NCI-H2107 treated with DMSO at 0.1 percent for 48 hours (cell line): ENCODE measurements at regions not wholly inside any gene's neighbourhood (a gene's known extent, or its start where the extent isn't known, plus 50 kb on each side); places are given as distances from the start of the nearest gene placed in this dataset.

Experiments used
- DNase-seq: peaks from one replicate; lab custom pipeline; 2025; ENCODE audit not compliant: unreplicated experiment; lab: John Stamatoyannopoulos, UW

DNA sequence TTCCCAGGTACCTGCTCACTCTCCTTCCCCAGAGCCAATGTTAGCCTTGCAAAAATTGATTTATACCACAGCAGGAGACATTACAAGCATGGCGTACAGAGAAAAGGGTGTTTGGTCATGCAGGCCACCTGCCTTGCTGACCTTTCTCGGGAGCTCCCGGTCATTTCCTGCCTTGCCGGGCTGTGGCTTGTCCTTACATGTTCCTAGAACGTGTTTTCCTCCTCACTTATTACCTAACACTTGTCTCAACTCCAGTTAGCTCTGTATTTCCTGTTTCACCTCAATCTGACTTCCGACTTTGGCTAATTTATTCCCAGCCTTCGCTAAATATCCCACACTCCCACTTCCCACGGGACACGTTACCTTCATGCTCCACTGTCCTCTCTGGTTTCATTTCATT, 282.5 kb downstream of the ICE1 start:
- no peak for DNase-seq

DNA sequence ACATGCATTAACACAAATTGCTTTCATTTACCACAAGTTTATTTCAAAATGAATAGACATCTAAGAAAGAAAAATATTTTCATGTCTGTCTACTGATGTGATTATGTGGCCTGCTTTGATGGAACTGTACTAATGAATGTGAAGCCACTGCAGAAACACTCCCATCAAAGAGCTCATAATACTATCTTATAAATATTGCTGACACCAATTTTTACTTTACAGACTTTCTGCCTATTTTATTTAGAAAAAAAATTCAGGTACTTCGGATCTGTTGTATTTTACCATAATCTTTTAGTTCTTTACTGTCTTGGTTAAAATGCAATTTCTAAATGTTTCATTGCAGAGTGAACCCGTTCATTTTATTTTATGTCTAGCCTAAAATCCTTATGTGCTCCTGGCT, 281.9 kb downstream of the ICE1 start:
- no peak for DNase-seq

DNA sequence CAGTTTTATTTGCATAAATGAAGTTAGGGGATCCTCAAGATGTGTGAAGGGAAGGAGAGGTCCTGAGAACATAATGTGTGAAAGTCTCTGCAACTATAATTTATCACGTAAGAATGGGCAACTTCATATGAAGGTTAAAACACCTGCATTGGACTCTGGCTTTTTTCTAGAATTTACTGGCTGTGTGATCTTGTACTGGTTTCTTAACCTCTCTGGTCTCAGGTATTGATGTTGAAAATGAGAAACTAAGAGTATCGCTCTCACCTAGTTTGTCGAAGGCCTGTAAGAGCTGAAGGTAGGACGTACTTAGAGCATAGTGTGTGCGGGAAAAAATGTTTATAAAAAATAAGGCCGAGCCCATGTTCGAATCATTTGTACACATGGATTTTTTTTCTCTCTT, 280.5 kb downstream of the ICE1 start:
- no peak for DNase-seq

DNA sequence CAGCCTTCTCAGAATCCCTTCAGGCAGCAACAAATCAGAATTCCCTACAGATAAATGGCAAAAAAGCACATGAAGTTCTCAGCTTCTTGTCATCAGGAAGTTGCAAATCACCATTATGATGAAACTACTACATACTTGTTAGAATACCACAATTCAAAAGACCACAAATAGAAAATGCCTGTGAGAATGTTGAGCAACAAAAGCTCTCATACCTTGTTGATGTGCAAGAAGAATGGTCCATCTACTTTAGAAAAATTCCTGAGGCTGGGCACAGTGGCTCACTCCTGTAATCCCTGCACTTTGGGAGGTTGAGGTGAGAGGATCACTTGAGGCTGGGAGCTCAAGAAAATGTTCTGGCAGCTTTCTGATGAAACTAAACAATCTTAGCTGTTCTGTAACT, 278.1 kb downstream of the ICE1 start:
- no peak for DNase-seq

DNA sequence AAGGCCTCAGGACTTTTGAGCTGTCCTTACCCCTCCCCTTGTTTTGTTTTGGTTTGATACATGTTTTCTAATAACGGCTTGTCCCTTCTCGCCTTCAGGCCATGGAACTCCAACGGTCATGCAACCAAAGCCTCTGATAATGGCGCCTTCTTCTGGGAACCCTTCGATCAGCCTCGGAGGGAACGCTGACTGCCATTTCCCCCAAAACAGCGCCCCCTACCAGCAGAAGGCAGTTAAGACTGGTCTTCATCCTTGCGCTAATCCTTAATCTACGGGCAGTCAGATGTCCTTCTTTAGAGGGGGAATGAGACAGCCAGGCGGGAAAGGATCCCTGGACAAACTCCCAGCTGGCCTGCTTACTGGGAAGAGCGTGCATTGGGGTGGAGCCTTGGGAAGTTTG, 276.6 kb downstream of the ICE1 start:
- DNase-seq = no peak

DNA sequence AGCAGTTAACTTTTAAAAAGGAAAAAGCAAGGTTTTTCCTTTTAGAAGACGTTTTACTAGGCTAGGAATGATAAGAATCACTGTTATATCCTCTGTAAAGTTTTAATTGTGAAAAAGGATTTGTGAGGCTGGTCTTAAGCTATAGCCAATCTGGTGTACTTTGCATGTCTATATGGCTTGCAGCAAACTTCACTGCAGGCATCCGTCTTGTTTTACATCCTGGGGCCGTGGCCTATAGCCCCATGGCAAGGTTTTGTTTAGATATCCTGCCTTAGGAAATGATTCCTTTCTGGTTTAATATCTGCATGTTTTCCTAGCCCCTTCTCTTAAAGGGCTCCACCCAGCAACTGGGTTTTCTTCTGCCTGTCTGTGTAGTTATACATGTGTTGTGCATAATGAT, 272.8 kb downstream of the ICE1 start:
- no peak for DNase-seq

DNA sequence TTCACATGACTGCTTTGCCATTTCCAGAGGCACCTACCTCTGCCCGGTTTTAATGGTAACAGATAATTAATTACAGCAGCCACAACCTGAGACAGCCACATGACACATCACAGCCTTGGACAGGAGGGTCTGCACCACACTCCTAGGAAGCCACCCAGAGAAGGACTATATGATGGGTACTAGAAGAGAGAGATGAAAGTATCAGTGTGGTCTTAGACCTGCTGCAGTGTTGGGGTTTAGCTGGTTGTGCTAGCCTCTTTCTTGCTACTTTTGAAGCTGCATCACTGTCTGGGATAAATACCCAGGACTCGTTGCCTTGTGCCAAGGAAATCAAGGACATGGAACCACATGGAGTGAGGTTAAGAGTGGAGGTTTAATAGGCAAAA, 266.4 kb downstream of the ICE1 start:
- DNase-seq = no peak

DNA sequence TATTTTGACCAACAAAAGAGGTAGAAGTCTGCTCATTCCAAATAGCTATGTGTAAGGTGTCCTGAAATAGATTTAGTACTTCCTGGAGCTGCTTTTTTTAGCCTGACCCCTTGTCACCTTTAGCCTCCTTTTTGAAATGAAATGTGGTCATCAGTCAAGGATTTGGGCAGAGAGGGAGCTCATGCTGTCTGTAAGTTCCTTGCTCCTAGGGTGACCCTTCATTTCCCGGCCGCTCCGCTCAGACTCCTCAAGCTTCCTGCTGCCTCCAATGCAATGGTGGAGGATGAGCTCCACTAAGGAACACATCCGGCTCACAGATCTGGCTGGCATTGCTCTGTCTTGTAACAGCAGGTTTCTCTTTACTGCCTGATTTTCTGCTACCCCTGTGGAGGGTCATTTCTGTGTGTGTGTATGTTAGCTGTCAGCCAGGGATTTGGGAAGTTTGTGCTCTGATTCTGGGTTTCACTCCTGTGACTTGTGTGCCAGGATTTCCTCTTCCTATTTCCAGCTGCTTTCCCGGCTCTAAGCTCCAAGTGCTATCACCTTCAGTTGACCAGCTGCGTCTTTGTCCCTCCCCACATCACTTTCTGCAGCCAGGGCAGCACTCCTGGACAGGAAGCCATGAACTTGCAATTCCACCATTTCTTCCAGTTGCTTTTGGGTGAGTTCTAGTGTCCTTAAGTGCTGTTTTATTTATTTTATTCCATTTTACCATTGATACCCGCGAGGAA, 265.9 kb downstream of the ICE1 start:
- DNase-seq = no peak

DNA sequence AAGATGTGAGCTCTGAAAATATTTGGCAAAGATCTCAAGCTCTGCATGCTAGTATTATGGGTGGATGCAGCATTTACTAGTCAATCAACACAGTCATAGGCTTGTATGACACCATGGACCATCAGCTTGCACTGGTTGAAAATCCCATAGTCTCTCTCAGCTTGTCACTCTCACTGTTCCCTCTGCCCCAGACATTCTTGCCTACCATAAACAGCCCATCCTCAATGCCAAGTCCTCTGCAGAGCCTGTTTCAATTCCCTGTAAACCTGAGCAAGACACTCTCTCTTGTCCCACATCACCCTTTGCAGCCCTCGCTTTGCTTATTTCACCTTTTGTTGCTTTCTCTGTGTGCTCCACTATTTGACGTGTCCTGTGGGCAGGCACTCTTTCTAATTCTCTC, 264.6 kb downstream of the ICE1 start:
- DNase-seq = no peak

DNA sequence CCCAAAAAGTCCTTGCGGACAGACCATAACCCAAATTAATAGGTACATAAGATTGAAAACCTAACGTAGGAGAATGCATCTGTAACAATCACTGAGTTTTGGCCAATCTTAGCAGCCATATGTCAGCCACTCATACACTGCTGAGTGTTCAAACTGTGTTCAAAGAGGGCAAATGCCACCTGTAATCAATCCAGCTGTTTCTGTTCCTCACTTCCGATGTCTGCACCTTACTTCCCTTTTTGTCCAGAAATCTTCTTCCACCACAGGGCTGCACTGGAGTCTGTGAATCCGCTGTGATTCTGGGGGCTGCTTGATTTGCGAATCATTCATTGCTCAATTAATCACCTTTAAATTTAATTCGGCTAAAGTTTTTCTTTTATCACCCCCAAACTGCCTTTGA, 263.9 kb downstream of the ICE1 start:
- no peak for DNase-seq

DNA sequence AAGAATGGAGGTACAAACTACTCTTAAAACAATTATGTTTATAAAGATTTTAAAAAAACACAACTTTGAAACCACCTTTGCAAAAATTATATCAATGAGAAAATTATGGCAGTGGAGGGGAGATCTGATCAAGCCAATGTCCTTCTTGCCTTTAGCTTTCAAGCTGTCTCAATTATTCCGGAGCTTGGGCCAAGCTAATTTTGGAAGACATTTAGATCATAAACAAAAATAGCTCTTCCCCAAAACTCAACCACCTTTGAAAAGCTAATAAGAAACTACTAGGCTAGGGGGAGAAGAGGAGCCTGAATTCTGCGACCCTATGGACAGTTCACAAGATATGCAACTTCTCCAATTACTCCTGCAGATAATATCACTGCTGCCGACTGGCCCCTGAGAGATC, 263.3 kb downstream of the ICE1 start:
- no peak for DNase-seq

DNA sequence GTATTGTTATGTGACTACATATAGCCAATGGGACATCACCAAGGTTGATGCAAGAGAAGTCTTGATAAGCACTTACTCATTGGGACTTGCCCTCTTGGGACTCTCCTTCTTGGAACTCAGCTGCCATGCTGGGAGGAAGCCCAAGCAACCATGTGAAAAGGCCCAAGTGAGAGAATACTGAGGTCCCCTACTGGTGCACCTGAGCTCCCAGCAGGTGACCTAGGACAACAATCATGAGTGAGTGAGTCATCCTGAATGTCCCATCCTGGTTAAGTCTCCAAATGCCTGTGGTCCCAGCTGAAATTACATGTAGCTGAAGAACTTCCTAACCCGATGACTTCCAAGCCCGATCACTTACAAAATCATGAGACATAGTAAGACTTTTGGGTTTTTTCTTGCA, 260.7 kb downstream of the ICE1 start:
- no peak for DNase-seq

DNA sequence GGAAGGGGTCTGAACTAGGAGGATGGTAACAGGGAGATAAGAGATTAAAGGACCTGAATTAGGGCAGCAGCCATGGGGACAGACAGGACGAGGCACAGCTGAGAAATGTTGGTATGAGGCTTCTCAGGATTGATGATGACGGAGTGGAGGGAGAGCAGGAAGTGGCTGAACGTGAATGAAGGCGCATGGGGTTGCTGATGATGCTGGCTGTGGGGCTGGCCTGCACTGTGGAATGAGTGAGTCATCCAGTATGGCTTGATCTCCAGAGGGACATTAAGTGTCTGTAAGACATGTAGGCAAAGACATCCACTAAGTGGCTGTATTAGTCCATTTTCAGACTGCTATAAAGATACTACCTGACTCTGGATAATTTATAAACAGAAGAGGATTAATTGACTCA, 256.4 kb downstream of the ICE1 start:
- DNase-seq = no peak

DNA sequence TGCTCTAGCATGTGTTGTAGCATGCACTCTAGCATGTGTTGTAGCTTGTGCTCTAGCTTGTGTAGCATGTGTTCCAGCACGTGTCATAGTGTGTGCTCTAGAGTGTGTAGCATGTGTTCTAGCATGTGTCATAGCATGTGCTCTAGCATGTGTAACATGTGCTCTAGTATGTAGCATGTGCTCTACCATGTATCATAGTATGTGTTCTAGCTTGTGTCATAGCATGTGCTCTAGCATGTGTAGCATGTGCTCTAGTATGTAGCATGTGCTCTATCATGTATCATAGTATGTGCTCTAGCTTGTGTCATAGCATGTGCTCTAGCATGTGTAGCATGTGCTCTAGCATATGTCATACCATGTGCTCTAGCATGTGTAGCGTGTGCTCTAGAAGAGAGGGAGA, 255.3 kb downstream of the ICE1 start:
- DNase-seq = no peak

DNA sequence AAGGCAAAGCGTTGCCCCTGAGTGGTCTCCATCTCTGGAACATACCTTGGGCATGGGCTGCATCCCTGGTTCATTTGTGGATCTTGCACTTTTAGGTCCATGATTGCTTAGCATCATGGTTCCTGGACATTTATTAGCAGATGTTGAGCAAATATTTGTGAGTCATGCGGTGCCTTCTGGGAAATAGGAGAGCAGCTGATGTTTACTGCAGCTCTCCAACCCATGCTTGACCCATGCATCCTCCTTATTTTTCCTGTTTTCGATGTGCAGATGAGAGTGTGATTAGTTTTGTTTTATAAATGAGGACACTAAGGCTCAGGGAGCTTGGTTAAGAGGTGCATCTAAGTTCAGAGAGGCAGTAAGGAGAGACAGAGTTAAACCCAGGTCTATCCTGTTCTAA, 253.7 kb downstream of the ICE1 start:
- DNase-seq = no peak

DNA sequence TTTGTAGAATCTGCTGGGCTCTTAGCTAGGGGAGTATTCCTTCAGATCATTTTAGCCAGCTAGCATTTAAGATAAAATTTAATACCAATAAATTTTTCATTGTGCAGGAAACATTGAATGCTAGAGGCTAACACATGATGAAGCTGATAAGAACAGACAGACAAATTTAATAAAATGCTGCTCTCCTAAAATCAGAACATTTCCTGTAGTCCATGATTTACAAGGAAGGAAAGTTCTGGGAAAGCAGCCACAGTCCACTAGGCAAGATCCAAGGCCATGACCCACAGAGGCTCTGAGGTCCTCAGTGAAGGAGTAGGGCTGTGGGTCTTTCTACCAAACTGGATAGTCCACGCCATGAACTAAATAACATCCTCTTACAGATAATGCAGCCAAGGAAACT, 253.0 kb downstream of the ICE1 start:
- DNase-seq = no peak

DNA sequence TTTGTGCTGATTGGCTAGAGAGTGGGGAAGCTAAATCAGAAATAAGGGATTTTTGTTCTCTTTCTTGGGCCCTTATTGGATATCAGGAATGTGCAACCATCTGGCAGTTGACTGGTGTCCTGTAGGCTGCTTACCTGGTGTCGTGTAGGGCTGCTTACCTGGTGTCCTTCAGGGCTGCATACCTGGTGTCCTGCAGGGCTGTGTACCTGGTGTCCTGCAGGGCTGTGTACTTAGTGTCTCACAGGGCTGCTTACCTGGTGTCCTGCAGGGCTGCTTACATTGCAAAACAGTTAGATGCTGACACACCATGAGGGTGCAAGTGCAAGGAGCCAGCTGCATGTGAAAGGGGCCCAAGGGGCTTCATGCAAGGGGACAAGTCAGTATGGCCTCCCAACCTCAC, 249.3 kb downstream of the ICE1 start:
- DNase-seq = no peak

DNA sequence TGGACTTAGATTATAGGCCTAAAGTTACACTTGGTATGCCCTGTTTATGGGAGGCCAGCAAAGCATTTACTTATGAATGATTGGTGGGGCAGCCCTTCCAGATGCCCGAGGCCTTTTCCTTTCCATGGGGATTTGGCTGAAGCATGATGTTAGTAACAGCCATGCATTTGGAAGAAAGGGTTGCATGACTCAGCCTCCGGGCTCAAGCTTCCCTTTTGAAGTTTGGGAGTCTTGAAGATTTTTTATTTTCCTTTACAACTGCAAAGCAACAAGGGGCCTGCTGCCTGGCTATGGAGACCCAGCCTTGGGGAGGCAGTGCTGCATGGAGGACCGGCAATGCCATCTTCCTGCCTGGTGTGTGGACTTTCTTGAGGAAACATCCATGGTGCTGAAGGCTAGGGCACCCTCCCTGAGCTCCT, 244.7 kb downstream of the ICE1 start:
- no peak for DNase-seq

DNA sequence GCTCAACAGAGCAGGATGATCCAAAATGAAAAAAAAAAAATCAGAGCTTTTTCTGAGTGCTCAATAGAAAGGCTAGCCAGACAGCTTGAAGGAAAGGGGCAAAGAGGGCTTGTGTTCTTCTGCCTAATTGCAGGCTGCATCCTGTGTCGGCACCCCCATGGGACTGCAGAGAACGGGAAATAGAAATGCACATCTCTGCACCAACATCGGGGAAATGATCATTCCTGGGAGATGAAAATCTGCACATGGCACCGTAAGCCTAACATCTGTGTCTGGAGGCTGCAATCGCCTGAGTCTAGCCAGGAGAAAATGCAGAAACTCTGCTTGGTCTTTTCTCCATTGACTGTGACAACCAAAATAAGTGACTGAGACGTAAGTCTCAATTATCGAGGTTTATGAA, 243.9 kb downstream of the ICE1 start:
- no peak for DNase-seq

DNA sequence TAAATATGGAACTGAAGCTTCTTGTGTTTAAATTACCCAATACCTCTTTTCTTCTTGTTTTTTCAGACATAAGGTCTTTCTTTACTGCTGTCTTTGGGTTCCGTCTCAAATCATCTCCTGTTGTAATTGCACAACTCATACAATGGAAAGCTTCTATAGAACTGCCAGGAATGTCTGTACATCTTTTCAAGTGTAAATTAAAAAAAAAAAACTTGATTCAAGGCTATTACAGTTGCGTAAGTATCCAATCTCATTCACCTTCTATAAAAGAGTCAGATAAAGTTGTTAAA, 243.5 kb downstream of the ICE1 start:
- DNase-seq = no peak

DNA sequence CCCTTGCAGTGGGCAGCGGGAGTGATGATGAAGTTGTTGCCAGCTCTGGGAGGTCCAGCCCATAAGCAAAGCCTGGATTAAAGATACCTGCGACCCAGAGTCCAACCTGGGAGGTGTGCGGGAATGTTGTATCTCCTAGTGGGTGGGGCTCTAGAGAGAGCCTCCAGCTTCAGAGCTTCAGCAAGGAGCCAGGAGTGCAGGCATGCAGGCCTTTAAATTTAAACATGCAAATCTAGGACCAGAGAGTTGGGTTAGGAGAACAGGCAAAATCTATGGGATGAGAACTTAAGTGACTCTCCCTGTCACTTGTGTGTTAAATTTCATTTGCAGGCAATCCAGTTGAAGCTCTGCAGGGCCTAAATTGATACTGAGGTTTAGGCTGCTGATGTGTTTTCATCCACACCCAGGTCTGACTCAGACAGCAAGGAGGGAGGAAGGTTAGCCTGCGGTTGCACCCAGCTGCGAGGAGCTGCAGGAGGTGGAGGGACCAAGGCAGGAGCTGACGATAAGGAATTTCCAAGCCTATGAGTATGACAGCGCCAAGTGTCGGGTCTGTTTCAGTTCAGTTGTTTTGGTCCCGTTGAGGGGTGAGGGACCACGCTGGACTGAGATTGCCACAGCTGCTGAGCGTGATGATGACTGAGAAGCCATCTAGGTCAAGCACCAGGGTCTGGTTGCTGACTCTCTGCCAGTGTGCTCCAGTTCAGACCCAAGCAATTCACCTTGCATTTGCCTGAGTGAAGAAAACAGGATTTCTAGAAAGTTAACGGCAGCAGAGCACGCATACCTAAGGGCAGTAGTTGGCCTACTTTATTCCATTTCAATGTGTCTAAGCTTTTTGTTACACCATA, 243.0 kb downstream of the ICE1 start:
- DNase-seq = no peak

DNA sequence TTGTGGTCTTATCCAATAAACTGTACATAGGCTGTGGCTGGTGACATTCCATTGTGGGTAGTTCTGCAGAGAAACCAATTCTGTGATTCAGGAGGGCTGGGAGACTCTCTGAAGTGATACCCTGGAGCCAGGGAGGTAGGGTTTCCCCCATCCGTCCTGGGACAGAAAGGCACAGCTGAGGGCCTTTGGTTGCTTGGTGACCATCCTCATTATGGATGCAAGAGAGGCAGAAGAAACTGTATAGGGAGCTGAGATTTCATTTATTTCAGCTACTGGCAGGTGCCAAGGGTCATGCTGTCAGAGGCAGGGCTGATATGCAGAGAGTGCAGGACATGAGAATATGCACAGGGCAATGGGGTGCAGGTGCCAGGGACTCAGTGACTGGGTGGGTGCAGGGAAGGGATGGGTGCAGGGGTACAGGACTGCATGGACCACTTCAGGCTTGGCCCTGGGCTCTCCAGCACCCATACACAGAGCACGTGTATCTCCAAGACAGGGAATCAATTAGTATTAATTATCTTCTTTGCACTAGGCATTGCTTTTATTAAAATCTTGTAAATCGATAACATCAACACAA, 236.5 kb downstream of the ICE1 start:
- DNase-seq = no peak

DNA sequence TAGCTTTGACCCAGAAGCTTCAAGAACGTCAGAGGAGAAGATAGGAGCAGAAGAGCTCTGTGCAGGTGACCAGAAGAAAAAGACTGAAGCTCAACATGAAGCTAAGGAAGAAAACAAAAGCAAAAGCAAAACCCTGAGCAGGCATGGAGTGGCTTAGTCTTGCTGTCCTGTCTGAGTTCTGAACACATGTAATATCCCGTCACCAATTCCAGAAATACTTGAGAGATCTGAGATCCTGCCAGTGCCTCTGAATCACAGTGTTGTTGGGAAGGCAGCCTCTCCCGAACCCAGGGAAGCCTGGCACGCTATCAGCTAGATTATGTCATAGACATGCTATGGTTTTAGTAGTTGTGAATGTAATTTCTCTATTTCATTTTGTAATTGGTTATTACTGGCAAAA, 235.7 kb downstream of the ICE1 start:
- no peak for DNase-seq
